Activated CD4-positive, alpha-beta T cell treated with anti-CD3 and anti-CD28 coated beads, Interleukin-10, Interleukin-2, amounts not matched to agents 100 ng/mL and 50 ng/mL, durations not matched to agents 16 hours and 8 hours (primary cell): ENCODE measurements at regions not wholly inside any gene's neighbourhood (a gene's known extent, or its start where the extent isn't known, plus 50 kb on each side); places are given as distances from the start of the nearest gene placed in this dataset.
"Not testable (repeated sequence)": the region's sequence is repeated elsewhere in the genome, so short reads cannot be mapped to it uniquely, and the experiment has no call there.

Experiments used
- DNase-seq: peaks from one replicate; pipeline ENCODE4 v3.0.0-alpha.2; 2020

- no peak for DNase-seq
These were observed 289.5 kb upstream of the CDYL start for GRCh38 chr6:4486568-4487315.

- no peak for DNase-seq
These were observed 290.5 kb upstream of the CDYL start for GRCh38 chr6:4485735-4486134.

- DNase-seq, result no peak
These were observed 293.7 kb upstream of the CDYL start for GRCh38 chr6:4482461-4482860.

GRCh38 chr6:4480788-4481735 lies 295.1 kb upstream of the CDYL start:
- DNase-seq, result no peak

DNA sequence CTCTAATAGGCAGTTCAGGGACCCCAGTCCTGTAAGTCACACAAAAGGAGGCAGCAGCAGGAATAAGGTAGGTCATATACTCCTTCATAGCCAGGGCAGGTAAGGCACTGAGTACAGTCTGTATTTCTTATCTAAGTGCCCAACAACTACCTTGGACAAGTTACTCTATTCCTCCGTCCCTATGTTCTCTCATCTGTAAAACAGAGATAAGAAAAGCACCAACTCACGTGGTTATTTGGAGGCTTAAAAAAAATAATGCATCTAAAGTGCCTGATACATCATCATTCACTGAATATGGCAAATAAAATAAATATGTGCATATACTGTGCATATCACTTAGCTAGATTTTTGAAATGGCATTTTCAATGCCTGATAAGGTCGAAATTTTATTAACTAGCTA lies 298.1 kb upstream of the CDYL start:
- DNase-seq, result no peak

- peak; percentile 4 for DNase-seq
These were observed 301.4 kb upstream of the CDYL start for GRCh38 chr6:4474810-4475209.

- no peak for DNase-seq
These were observed 303.1 kb upstream of the CDYL start for GRCh38 chr6:4472969-4473642.

- no peak for DNase-seq
These were observed 304.0 kb upstream of the CDYL start for GRCh38 chr6:4472222-4472621.

GRCh38 chr6:4471515-4471914 lies 304.7 kb upstream of the CDYL start:
- DNase-seq, result not testable (repeated sequence)

- no peak for DNase-seq
These were observed 305.4 kb upstream of the CDYL start for GRCh38 chr6:4470698-4471210.

GRCh38 chr6:4466769-4467480 lies 309.3 kb upstream of the CDYL start:
- no peak for DNase-seq

- DNase-seq, result no peak
These were observed 309.9 kb upstream of the CDYL start for GRCh38 chr6:4466261-4466660.

- DNase-seq, result no peak
These were observed 311.6 kb upstream of the CDYL start for GRCh38 chr6:4464638-4465037.

GRCh38 chr6:4463236-4463635 lies 313.0 kb upstream of the CDYL start:
- DNase-seq, result no peak

DNA sequence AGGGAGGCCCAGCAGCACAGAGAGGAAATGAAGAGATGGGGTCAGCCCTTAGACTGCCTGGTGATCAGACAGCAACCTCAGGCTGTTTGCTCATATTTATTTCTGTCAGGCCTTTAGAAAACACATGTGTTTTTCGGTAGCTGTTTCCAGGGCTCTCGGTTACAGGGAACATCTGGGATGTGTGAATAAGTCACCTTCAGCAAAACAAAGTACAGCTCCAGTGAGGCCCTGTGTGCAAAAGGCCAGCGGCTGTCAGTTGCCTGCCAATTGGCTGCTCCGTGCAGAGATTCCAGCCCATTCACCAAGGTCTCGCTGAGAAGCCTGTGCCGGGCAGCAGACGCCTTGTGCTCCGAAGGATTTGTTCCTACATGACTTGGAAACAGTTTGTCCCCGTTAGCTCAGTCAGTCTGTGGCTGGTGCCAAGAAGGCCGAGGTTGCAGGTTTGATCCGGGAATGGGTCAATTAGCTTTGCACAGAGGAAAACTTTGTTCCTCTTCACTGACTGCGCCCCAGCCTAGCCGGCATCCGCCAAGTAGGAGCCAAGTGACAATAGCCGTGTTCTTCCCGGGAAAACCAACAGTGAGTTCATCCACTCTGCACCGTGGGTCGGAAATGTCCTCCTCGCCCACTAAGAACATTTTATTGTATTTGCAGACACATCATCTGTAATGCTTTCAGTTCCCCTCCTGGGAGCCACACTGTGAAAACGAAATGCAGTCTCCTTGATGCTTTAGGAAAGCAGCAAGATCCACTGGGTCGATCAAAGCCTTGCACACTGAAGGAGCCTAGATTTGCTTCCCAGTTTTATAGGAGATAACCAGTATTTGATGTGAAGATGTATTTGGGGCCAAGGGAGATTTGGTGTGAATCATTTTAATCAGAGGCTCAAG lies 315.4 kb upstream of the CDYL start:
- no peak for DNase-seq

- DNase-seq, result no peak
These were observed 316.2 kb upstream of the CDYL start for GRCh38 chr6:4459996-4460395.

DNA sequence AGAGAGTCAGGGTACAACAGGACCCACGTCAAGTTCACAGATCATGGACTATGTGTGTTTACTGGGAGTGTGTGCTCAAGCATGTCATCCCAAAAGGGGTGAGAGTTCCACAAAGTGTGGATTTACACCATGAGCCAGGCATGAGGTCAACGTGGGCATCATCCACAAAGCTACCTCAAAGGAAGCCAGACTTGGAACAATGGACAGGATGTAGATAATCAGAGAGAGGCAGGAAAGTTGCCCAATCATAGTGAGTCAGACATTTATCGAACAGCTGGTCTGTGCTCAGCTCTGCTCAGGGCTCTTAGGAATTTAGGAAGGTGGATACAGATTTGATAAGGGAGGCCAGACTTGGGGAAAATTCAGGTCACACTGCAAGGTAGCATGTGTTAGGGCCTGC lies 317.2 kb upstream of the CDYL start:
- DNase-seq, result no peak

- no peak for DNase-seq
These were observed 316.3 kb upstream of the ECI2 start for GRCh38 chr6:4451718-4452117.

- no peak for DNase-seq
These were observed 315.7 kb upstream of the ECI2 start for GRCh38 chr6:4451081-4451480.

- no peak for DNase-seq
These were observed 314.9 kb upstream of the ECI2 start for GRCh38 chr6:4450237-4450636.

- DNase-seq, result no peak
These were observed 314.0 kb upstream of the ECI2 start for GRCh38 chr6:4449409-4449808.

- DNase-seq, result no peak
These were observed 313.5 kb upstream of the ECI2 start for GRCh38 chr6:4448841-4449240.
